ENCODE measurements at regions not wholly inside any gene's neighbourhood (a gene's known extent, or its start where the extent isn't known, plus 50 kb on each side); places are given as distances from the start of the nearest gene placed in this dataset.
"Not testable (repeated sequence)": the region's sequence is repeated elsewhere in the genome, so short reads cannot be mapped to it uniquely, and the experiment has no call there.

- not testable (repeated sequence) for H3K36me3 ChIP-seq (ENCODE audit: control insufficient read depth, insufficient read depth, low read length); H3K27me3 ChIP-seq (ENCODE audit: control insufficient read depth, insufficient read depth, low read length); H3K4me3 ChIP-seq (ENCODE audit: low read depth, low read length); DNase-seq (ENCODE audit: low read depth)
These were observed 249.7 kb downstream of the TMEM121 start for GRCh38 chr14:105776112-105776511.

- no peak overlapping the region for H3K4me3 ChIP-seq (ENCODE audit: low read depth, low read length)
- no peaks in the 10 kb centered on the region for H3K27me3 ChIP-seq (ENCODE audit: control insufficient read depth, insufficient read depth, low read length)
- DNase-seq (ENCODE audit: low read depth) = no peak
- TF ChIP-seq CTCF (IDR thresholded peaks at IDR 0.05; ENCODE audit: insufficient read depth, low read length, poor library complexity, severe bottlenecking) = no peak
- H3K36me3 ChIP-seq (ENCODE audit: control insufficient read depth, insufficient read depth, low read length) = no peaks in the 10 kb centered on the region
These were observed 250.5 kb downstream of the TMEM121 start for GRCh38 chr14:105776924-105777323.

DNA sequence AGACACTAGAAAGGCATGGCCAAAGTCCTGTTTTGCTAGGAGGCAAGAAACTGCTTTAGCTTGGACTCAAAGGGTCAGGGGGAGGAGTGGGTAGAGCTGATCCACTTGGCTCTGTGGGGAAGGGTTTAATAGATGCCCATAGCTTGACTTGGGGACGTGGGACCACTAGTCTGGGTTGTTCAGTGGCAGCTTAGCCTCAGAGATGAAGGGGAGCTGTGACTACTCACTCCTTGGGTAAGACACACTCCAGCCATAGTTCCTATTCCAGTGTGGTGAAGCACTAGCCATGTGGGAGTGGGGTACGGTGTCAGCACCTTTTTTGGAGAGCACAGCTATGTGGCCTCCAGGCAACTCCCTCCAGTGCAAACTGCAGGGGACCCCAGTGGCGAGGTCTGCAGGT, 257.3 kb downstream of the TMEM121 start:
- TF ChIP-seq CTCF (IDR thresholded peaks at IDR 0.05; ENCODE audit: insufficient read depth, low read length, poor library complexity, severe bottlenecking) = no peak
- H3K4me3 ChIP-seq (ENCODE audit: low read depth, low read length) = no peak overlapping the region
- H3K27me3 ChIP-seq (ENCODE audit: control insufficient read depth, insufficient read depth, low read length) = no peaks in the 10 kb centered on the region
- H3K36me3 ChIP-seq (ENCODE audit: control insufficient read depth, insufficient read depth, low read length) = no peaks in the 10 kb centered on the region
- DNase-seq (ENCODE audit: low read depth) = no peak

- no peak for TF ChIP-seq CTCF (IDR thresholded peaks at IDR 0.05; ENCODE audit: insufficient read depth, low read length, poor library complexity, severe bottlenecking)
- DNase-seq (ENCODE audit: low read depth) = no peak
- Histone ChIP-seq H3K27me3 (ENCODE audit: control insufficient read depth, insufficient read depth, low read length) (no peaks in the 10 kb centered on the region), H3K36me3 (ENCODE audit: control insufficient read depth, insufficient read depth, low read length) (no peaks in the 10 kb centered on the region), H3K4me3 (ENCODE audit: low read depth, low read length) (no peak overlapping the region)
These were observed 267.5 kb downstream of the TMEM121 start for GRCh38 chr14:105793836-105794235.

DNA sequence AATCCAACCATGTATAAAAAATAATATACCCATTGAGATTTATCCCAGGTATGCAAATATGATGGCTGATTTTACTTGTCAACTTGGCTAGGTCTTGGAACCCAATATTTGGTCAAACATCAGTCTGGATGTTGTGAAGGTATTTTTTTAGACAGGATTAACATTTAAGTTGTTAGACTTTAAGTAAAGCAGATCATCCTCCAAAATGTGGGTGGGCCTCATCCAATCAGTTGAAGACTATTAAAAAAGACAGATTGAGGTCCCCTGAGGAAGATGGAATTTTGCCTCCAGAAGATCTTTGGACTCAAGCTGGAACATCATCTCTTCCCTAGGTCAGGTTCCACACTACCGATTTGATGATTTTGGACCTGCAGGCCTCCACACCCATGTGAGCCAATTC, 271.2 kb downstream of the TMEM121 start:
- no peak overlapping the region for H3K4me3 ChIP-seq (ENCODE audit: low read depth, low read length)
- H3K36me3 ChIP-seq (ENCODE audit: control insufficient read depth, insufficient read depth, low read length) = no peaks in the 10 kb centered on the region
- no peak for TF ChIP-seq CTCF (IDR thresholded peaks at IDR 0.05; ENCODE audit: insufficient read depth, low read length, poor library complexity, severe bottlenecking)
- DNase-seq (ENCODE audit: low read depth) = no peak
- H3K27me3 ChIP-seq (ENCODE audit: control insufficient read depth, insufficient read depth, low read length) = no peaks in the 10 kb centered on the region

DNA sequence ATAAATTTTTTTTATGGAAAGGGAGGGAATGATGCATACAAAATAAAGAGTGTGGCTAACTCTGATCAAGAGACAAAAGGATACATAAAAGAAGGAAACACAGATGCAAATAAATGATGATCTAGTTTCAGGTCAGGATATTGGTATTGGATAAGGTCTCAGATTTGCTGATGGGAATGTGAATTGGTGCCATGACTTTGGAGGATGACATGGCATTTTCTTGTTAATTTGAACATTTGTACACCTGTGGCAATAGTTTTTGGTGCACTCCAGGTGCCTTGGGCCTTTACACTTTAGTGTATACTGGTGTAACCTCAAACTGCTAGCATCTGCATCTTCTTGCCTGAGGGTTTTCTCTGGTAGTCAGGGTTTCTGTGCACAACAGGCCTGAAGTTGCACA, 279.3 kb downstream of the TMEM121 start:
- no peaks in the 10 kb centered on the region for H3K36me3 ChIP-seq (ENCODE audit: control insufficient read depth, insufficient read depth, low read length)
- no peaks in the 10 kb centered on the region for H3K27me3 ChIP-seq (ENCODE audit: control insufficient read depth, insufficient read depth, low read length)
- TF ChIP-seq CTCF (IDR thresholded peaks at IDR 0.05; ENCODE audit: insufficient read depth, low read length, poor library complexity, severe bottlenecking) = no peak
- H3K4me3 ChIP-seq (ENCODE audit: low read depth, low read length) = no peak overlapping the region
- no peak for DNase-seq (ENCODE audit: low read depth)
